DOHH2 (cell line): ENCODE measurements at regions not wholly inside any gene's neighbourhood (a gene's known extent, or its start where the extent isn't known, plus 50 kb on each side); places are given as distances from the start of the nearest gene placed in this dataset.

ENCODE experiments used
- CTCF ChIP-seq: fragments of 200-600 bp; sonication (generic); IDR thresholded peaks from one replicate; pipeline ENCODE4 v1.5.1; 2014; ENCODE audit warnings: antibody characterized with exemption, mild to moderate bottlenecking, low read depth, low read length; ENCODE audit not compliant: poor library complexity, severe bottlenecking
- EZH2phosphoT487 ChIP-seq: fragments of 200-600 bp; sonication (generic); IDR thresholded peaks from 2 replicates; pipeline ENCODE4 v1.6.1; 2017; ENCODE audit warnings: borderline replicate concordance, mild to moderate bottlenecking, antibody characterized with exemption, low read length, moderate library complexity, mixed read lengths

DNA sequence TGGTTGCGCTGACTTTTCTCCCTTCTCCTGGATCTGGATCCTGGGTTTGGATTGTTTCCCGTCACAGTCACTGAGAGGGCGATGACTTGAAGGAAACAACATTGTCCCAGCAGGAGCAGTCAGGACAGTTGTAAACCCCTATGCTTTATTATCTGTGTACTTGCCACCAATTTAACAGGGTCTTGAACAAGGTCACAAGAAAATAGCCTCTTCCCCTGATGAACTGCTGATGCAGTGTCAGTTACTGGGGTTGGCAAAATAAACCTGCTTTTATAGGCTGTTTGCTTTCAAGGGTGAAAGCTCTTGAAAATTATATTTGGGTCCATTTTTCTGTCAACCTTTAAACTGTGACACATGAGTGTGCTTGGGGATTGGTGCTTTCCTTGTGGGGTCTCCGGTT lies 238.9 kb downstream of the ACTR3B start:
- TF ChIP-seq CTCF = no peak
- no peak for TF ChIP-seq EZH2phosphoT487
